ENCODE measurements at regions not wholly inside any gene's neighbourhood (a gene's known extent, or its start where the extent isn't known, plus 50 kb on each side); places are given as distances from the start of the nearest gene placed in this dataset.

DNA sequence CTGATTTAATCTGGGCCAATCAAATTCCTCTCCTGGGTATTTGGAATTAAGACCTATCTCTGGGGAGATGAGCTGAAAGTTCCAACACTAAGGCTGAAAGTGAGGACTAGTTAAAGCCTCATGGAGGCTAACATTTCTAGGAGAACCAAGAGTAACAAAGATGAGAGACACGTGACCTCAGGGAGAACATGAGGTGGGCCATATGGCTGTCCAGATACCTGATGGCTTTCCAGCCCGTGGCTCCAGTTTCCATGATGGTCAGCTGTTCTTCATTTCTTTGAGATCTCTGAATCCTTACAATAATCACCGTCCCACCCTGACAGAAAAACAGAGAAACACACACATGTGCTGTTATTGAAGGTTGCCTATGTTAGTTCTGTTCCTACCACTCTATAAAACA, 66.1 kb downstream of the LEPR start:
- H3K9ac ChIP-seq (ENCODE audit: low read length) = no peak overlapping the region
- no peaks in the 10 kb centered on the region for H3K36me3 Mint-ChIP-seq (ENCODE audit: low read depth, unreplicated experiment)
- H3K79me2 ChIP-seq (ENCODE audit: insufficient read depth, low read length) = no peaks in the 10 kb centered on the region
- no peaks in the 10 kb centered on the region for H3K4me1 Mint-ChIP-seq (ENCODE audit: low read depth, unreplicated experiment)
- H3K9me3 ChIP-seq (ENCODE audit: insufficient read depth, low read depth, low read length) = no peaks in the 10 kb centered on the region
- H2AFZ ChIP-seq (ENCODE audit: low read depth, low read length) = no peak overlapping the region
- no peak for FAIRE-seq
- H3K27me3 ChIP-seq (ENCODE audit: insufficient read depth, low read length) = no peaks in the 10 kb centered on the region
- no peak for DNase-seq (ENCODE audit: low read depth)
- TF ChIP-seq, protein P1, sequence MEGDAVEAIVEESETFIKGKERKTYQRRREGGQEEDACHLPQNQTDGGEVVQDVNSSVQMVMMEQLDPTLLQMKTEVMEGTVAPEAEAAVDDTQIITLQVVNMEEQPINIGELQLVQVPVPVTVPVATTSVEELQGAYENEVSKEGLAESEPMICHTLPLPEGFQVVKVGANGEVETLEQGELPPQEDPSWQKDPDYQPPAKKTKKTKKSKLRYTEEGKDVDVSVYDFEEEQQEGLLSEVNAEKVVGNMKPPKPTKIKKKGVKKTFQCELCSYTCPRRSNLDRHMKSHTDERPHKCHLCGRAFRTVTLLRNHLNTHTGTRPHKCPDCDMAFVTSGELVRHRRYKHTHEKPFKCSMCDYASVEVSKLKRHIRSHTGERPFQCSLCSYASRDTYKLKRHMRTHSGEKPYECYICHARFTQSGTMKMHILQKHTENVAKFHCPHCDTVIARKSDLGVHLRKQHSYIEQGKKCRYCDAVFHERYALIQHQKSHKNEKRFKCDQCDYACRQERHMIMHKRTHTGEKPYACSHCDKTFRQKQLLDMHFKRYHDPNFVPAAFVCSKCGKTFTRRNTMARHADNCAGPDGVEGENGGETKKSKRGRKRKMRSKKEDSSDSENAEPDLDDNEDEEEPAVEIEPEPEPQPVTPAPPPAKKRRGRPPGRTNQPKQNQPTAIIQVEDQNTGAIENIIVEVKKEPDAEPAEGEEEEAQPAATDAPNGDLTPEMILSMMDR (IDR thresholded peaks at IDR 0.05; ENCODE audit: insufficient read depth, low read depth, low read length) = no peak
- TF ChIP-seq EZH2 (IDR thresholded peaks at IDR 0.05; ENCODE audit: insufficient read depth, low read length) = no peak
- no peaks in the 10 kb centered on the region for H3K4me1 ChIP-seq (ENCODE audit: insufficient read depth, low read length)
- no peak overlapping the region for H3K4me3 ChIP-seq (ENCODE audit: insufficient read depth, low read depth, low read length)
- H3K27ac Mint-ChIP-seq (ENCODE audit: unreplicated experiment) = no peak overlapping the region
- H3K36me3 ChIP-seq (ENCODE audit: insufficient read depth, low read length) = no peaks in the 10 kb centered on the region
- no peaks in the 10 kb centered on the region for H4K20me1 ChIP-seq (ENCODE audit: insufficient read depth, low read length)
- H3K4me3 Mint-ChIP-seq (ENCODE audit: unreplicated experiment) = no peak overlapping the region
- H3K27ac ChIP-seq (ENCODE audit: low read depth, low read length) = no peak overlapping the region
- H3K27me3 Mint-ChIP-seq (ENCODE audit: low read depth, unreplicated experiment) = no peaks in the 10 kb centered on the region
- peaks cover 2% of the 10 kb centered on the region for H3K9me3 Mint-ChIP-seq (ENCODE audit: unreplicated experiment)
- no peak overlapping the region for H3K4me2 ChIP-seq (ENCODE audit: low read length)

GRCh38 chr1:65489481-65489880, 69.0 kb downstream of the LEPR start:
- H3K36me3 Mint-ChIP-seq (ENCODE audit: low read depth, unreplicated experiment) = no peaks in the 10 kb centered on the region

More at GRCh38 chr1:65489481-65489880, 69.0 kb downstream of the LEPR start:
- H3K9me3 ChIP-seq (ENCODE audit: insufficient read depth, low read depth, low read length) = no peaks in the 10 kb centered on the region
- DNase-seq (ENCODE audit: low read depth) (no peak), FAIRE-seq (no peak)
- H3K4me1 ChIP-seq (ENCODE audit: insufficient read depth, low read length) = no peaks in the 10 kb centered on the region
- peaks cover 2% of the 10 kb centered on the region for H3K9me3 Mint-ChIP-seq (ENCODE audit: unreplicated experiment)
- H2AFZ ChIP-seq (ENCODE audit: low read depth, low read length) = no peak overlapping the region
- H3K27ac Mint-ChIP-seq (ENCODE audit: unreplicated experiment) = no peak overlapping the region
- H4K20me1 ChIP-seq (ENCODE audit: insufficient read depth, low read length) = no peaks in the 10 kb centered on the region
- H3K27me3 Mint-ChIP-seq (ENCODE audit: low read depth, unreplicated experiment) = no peaks in the 10 kb centered on the region
- no peak for TF ChIP-seq EZH2 (IDR thresholded peaks at IDR 0.05; ENCODE audit: insufficient read depth, low read length)
- TF ChIP-seq, protein P1 (IDR thresholded peaks at IDR 0.05; ENCODE audit: insufficient read depth, low read depth, low read length) = no peak
- H3K9ac ChIP-seq (ENCODE audit: low read length) = no peak overlapping the region
- H3K79me2 ChIP-seq (ENCODE audit: insufficient read depth, low read length) = no peaks in the 10 kb centered on the region
- H3K27ac ChIP-seq (ENCODE audit: low read depth, low read length) = no peak overlapping the region
- no peak overlapping the region for H3K4me3 ChIP-seq (ENCODE audit: insufficient read depth, low read depth, low read length)
- no peaks in the 10 kb centered on the region for H3K27me3 ChIP-seq (ENCODE audit: insufficient read depth, low read length)
- no peaks in the 10 kb centered on the region for H3K4me1 Mint-ChIP-seq (ENCODE audit: low read depth, unreplicated experiment)
- no peak overlapping the region for H3K4me2 ChIP-seq (ENCODE audit: low read length)
- no peak overlapping the region for H3K4me3 Mint-ChIP-seq (ENCODE audit: unreplicated experiment)
- no peaks in the 10 kb centered on the region for H3K36me3 ChIP-seq (ENCODE audit: insufficient read depth, low read length)

Data from astrocyte (in vitro differentiated cells and primary cell).